ENCODE measurements at regions not wholly inside any gene's neighbourhood (a gene's known extent, or its start where the extent isn't known, plus 50 kb on each side); places are given as distances from the start of the nearest gene placed in this dataset.

GRCh38 chr3:197445896-197446699 is 109.7 kb downstream of the BDH1 start:
- TF ChIP-seq CTCF (IDR thresholded peaks at IDR 0.05) (no peak), EP300 (IDR thresholded peaks at IDR 0.05) (no peak), POLR2AphosphoS5 (IDR thresholded peaks at IDR 0.05) (no peak), POLR2A (IDR thresholded peaks at IDR 0.05) (no peak)
